ENCODE measurements at regions not wholly inside any gene's neighbourhood (a gene's known extent, or its start where the extent isn't known, plus 50 kb on each side); places are given as distances from the start of the nearest gene placed in this dataset.

DNA sequence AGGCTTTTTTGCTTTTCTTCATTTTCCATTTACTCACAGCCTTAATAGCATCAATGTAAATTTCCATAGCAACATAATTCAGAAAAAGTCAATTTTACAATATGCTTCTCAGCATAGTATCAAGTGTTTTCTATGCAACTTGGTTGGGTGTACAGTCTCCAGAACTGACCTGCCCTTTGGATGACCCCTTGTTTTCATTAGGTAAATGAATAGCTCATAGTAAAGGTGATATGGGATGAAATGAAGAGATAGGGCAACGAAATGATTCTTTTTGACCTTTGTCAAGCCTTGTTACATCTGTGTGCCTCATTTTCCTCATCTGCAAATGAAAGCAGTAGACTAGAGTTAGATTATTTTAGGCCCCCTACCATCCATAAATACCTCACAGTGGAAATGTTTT lies 1081.0 kb downstream of the TMTC2 start:
- no peak for TF ChIP-seq POLR2A (IDR thresholded peaks at IDR 0.05)
- no peak for TF ChIP-seq CTCF (IDR thresholded peaks at IDR 0.05)

Data from right lobe of liver (tissue), 4 donors.